ENCODE measurements at regions not wholly inside any gene's neighbourhood (a gene's known extent, or its start where the extent isn't known, plus 50 kb on each side); places are given as distances from the start of the nearest gene placed in this dataset.
A peak's percentile ranks its signal among the peaks of the same experiment; 100 is the strongest.
"Not testable (repeated sequence)": the region's sequence is repeated elsewhere in the genome, so short reads cannot be mapped to it uniquely, and the experiment has no call there.

- Histone ChIP-seq H3K4me1 (no peaks in the 10 kb centered on the region), H3K36me3 (no peaks in the 10 kb centered on the region), H3K4me3 (no peak overlapping the region), H3K27ac (no peak overlapping the region), H3K9me3 (no peaks in the 10 kb centered on the region), H3K27me3 (no peaks in the 10 kb centered on the region)
- TF ChIP-seq CTCF (IDR thresholded peaks at IDR 0.05) (no peak), POLR2A (IDR thresholded peaks at IDR 0.05) (no peak), EP300 (IDR thresholded peaks at IDR 0.05) (no peak), POLR2AphosphoS5 (IDR thresholded peaks at IDR 0.05) (no peak)
- DNase-seq = peak in 1 of 2 donors; percentile 40
- 78 to 80% methylated on average over 19 to 22 of the region's 22 CpGs for whole genome bisulfite sequencing, 2 donors
- no peak for ATAC-seq (ENCODE audit: low FRiP score in 2 of 2)
Measured at GRCh38 chr3:11908981-11909698, 62.5 kb upstream of the TAMM41 start.

DNA sequence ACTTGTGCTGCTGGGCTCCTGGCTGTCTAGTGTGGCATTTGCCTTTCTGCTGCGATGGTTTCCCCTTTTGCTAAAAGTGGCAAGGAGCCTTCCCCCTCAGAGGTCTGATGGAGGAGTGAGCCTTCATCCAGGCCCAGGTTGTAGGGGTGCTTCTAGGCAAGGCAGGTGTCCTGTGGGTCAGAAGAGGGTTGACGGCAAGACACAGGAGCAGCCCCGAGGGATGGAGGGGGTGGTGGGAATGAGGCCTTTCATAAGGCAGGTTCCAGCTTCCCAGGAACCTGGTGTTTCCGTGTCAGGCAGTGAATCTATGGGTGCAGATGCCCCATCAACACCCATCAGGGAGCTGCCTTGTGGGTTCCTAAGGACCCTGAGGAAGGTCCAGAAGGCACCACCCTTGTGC is 63.0 kb upstream of the TAMM41 start:
- no peak for ATAC-seq (ENCODE audit: low FRiP score in 2 of 2)
- 78 to 94% methylated on average over 3 to 4 of the region's 4 CpGs for WGBS, 2 donors

GRCh38 chr3:11910216-11910930 is 63.7 kb upstream of the TAMM41 start:
- not testable (repeated sequence) for H3K36me3 ChIP-seq; H3K27me3 ChIP-seq; H3K4me3 ChIP-seq; H3K27ac ChIP-seq; DNase-seq; H3K9me3 ChIP-seq; H3K4me1 ChIP-seq; ATAC-seq (ENCODE audit: low FRiP score in 2 of 2)
- 93 to 100% methylated on average over 4 to 5 of the region's 5 CpGs for WGBS, 2 donors

More for the DNA sequence above, 63.0 kb upstream of the TAMM41 start:
- Histone ChIP-seq H3K4me1 (no peaks in the 10 kb centered on the region), H3K36me3 (no peaks in the 10 kb centered on the region), H3K4me3 (no peak overlapping the region), H3K27ac (no peak overlapping the region), H3K27me3 (no peaks in the 10 kb centered on the region), H3K9me3 (no peaks in the 10 kb centered on the region)
- DNase-seq = no peak
- TF ChIP-seq EP300 (IDR thresholded peaks at IDR 0.05) (no peak), POLR2A (IDR thresholded peaks at IDR 0.05) (no peak), CTCF (IDR thresholded peaks at IDR 0.05) (no peak), POLR2AphosphoS5 (IDR thresholded peaks at IDR 0.05) (no peak)

- TF ChIP-seq EP300 (IDR thresholded peaks at IDR 0.05) = no peak
- no peak for TF ChIP-seq POLR2A (IDR thresholded peaks at IDR 0.05)
- no peak for TF ChIP-seq POLR2AphosphoS5 (IDR thresholded peaks at IDR 0.05)
- TF ChIP-seq CTCF (IDR thresholded peaks at IDR 0.05) = no peak
- Histone ChIP-seq H3K4me3 (no peak overlapping the region), H3K4me1 (no peaks in the 10 kb centered on the region), H3K27ac (no peak overlapping the region), H3K36me3 (no peaks in the 10 kb centered on the region), H3K27me3 (no peaks in the 10 kb centered on the region), H3K9me3 (no peaks in the 10 kb centered on the region)
- no peak for ATAC-seq (ENCODE audit: low FRiP score in 2 of 2)
- WGBS, 2 donors = 73 to 75% methylated on average over 7 to 16 of the region's 20 CpGs
- DNase-seq = peak in 1 of 2 donors; percentile 54
Measured at GRCh38 chr3:11910971-11911531, 64.4 kb upstream of the TAMM41 start.

GRCh38 chr3:11911887-11912286 is 65.2 kb upstream of the TAMM41 start:
- H3K36me3 ChIP-seq; H3K27me3 ChIP-seq; H3K4me3 ChIP-seq; ATAC-seq (ENCODE audit: low FRiP score in 2 of 2); H3K9me3 ChIP-seq; H3K4me1 ChIP-seq; H3K27ac ChIP-seq: not testable (repeated sequence)
- DNase-seq = peak in 1 of 2 donors; percentile 39
- WGBS, 2 donors = 76 to 86% methylated on average over 9 to 10 of the region's 10 CpGs

All from upper lobe of left lung (tissue), 6 donors.